ENCODE measurements at regions not wholly inside any gene's neighbourhood (a gene's known extent, or its start where the extent isn't known, plus 50 kb on each side); places are given as distances from the start of the nearest gene placed in this dataset.

- TF ChIP-seq EZH2 (IDR thresholded peaks at IDR 0.05; ENCODE audit: low read length, unreplicated experiment) = no peak
- TF ChIP-seq CTCF (conservative IDR thresholded peaks at IDR 0.05; ENCODE audit: low read depth, low read length) = no peak
- no peak for TF ChIP-seq EZH2phosphoT487 (IDR thresholded peaks at IDR 0.05; ENCODE audit: borderline replicate concordance, low read length)
These were observed 61.4 kb upstream of the TUBA3E start for GRCh38 chr2:130259594-130259993.

All from PC-3 (cell line).